ENCODE measurements at regions not wholly inside any gene's neighbourhood (a gene's known extent, or its start where the extent isn't known, plus 50 kb on each side); places are given as distances from the start of the nearest gene placed in this dataset.
"Not testable (repeated sequence)": the region's sequence is repeated elsewhere in the genome, so short reads cannot be mapped to it uniquely, and the experiment has no call there.

- peak; percentile 46 for DNase-seq
These were observed 50.0 kb downstream of the SPRING1 start for GRCh38 chr12:116687888-116688287.

GRCh38 chr12:116684891-116685290 lies 53.0 kb downstream of the SPRING1 start:
- no peak for DNase-seq

- no peak for DNase-seq
These were observed 60.6 kb downstream of the SPRING1 start for GRCh38 chr12:116677202-116677661.

GRCh38 chr12:116675339-116676107 lies 62.3 kb downstream of the SPRING1 start:
- DNase-seq = no peak

- DNase-seq = no peak
These were observed 63.2 kb downstream of the SPRING1 start for GRCh38 chr12:116674643-116675183.

GRCh38 chr12:116673681-116674111 lies 64.2 kb downstream of the SPRING1 start:
- no peak for DNase-seq

GRCh38 chr12:116672842-116673516 lies 64.9 kb downstream of the SPRING1 start:
- DNase-seq = no peak

GRCh38 chr12:116672010-116672409 lies 65.9 kb downstream of the SPRING1 start:
- no peak for DNase-seq

GRCh38 chr12:116670859-116671258 lies 67.0 kb downstream of the SPRING1 start:
- no peak for DNase-seq

- DNase-seq = no peak
These were observed 70.1 kb downstream of the SPRING1 start for GRCh38 chr12:116667752-116668151.

- DNase-seq = not testable (repeated sequence)
These were observed 71.0 kb downstream of the SPRING1 start for GRCh38 chr12:116666829-116667228.

- no peak for DNase-seq
These were observed 71.6 kb downstream of the SPRING1 start for GRCh38 chr12:116666305-116666673.

GRCh38 chr12:116665666-116666304 lies 72.1 kb downstream of the SPRING1 start:
- no peak for DNase-seq

- no peak for DNase-seq
These were observed 73.8 kb downstream of the SPRING1 start for GRCh38 chr12:116664085-116664484.

GRCh38 chr12:116662612-116663144 lies 75.2 kb downstream of the SPRING1 start:
- DNase-seq = peak; percentile 47

- DNase-seq = no peak
These were observed 76.5 kb downstream of the SPRING1 start for GRCh38 chr12:116661341-116661740.

- DNase-seq = not testable (repeated sequence)
These were observed 77.1 kb downstream of the SPRING1 start for GRCh38 chr12:116660740-116661139.

- DNase-seq = no peak
These were observed 77.9 kb downstream of the SPRING1 start for GRCh38 chr12:116659771-116660481.

- DNase-seq = no peak
These were observed 79.9 kb downstream of the SPRING1 start for GRCh38 chr12:116657921-116658495.

GRCh38 chr12:116656306-116656705 lies 81.6 kb downstream of the SPRING1 start:
- DNase-seq = no peak

- DNase-seq = no peak
These were observed 83.6 kb downstream of the SPRING1 start for GRCh38 chr12:116654226-116654743.

- no peak for DNase-seq
These were observed 86.8 kb downstream of the SPRING1 start for GRCh38 chr12:116651089-116651488.
